ENCODE measurements at regions not wholly inside any gene's neighbourhood (a gene's known extent, or its start where the extent isn't known, plus 50 kb on each side); places are given as distances from the start of the nearest gene placed in this dataset.

DNA sequence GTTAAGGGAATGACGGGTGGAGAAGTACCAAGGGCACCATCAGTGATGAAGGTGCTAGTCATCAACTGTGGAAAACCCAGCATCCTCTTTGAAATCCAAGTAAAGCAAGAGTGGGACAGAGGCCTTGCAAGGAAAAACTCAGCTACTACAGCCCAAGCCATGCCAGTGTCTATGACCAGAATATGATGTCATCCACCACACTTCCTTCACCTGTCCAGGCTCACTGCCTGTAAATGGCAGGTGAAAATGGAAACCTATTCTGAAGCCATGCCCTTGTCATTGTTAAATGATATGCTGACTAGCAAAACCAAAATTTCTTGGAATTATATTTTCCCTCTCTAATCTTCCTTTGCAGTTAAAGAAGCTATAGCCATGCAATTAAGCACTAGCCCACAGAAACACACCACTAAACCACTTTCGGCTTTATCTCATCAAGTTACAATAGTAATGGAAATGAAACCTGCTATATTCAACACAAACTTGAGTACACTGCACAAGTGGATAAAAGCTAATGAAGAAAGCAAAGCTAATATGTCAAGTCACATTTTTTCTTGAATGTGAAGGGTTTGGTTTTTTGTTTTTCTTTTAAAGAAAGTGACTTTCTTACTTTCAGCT lies 96.3 kb upstream of the RALGPS2 start:
- TF ChIP-seq, protein P1, sequence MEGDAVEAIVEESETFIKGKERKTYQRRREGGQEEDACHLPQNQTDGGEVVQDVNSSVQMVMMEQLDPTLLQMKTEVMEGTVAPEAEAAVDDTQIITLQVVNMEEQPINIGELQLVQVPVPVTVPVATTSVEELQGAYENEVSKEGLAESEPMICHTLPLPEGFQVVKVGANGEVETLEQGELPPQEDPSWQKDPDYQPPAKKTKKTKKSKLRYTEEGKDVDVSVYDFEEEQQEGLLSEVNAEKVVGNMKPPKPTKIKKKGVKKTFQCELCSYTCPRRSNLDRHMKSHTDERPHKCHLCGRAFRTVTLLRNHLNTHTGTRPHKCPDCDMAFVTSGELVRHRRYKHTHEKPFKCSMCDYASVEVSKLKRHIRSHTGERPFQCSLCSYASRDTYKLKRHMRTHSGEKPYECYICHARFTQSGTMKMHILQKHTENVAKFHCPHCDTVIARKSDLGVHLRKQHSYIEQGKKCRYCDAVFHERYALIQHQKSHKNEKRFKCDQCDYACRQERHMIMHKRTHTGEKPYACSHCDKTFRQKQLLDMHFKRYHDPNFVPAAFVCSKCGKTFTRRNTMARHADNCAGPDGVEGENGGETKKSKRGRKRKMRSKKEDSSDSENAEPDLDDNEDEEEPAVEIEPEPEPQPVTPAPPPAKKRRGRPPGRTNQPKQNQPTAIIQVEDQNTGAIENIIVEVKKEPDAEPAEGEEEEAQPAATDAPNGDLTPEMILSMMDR (IDR thresholded peaks at IDR 0.05) = no peak
- TF ChIP-seq ZFX (IDR thresholded peaks at IDR 0.05; ENCODE audit: borderline replicate concordance) = no peak
